ENCODE measurements at regions not wholly inside any gene's neighbourhood (a gene's known extent, or its start where the extent isn't known, plus 50 kb on each side); places are given as distances from the start of the nearest gene placed in this dataset.
A peak's percentile ranks its signal among the peaks of the same experiment; 100 is the strongest.

- DNase-seq = no peak
These were observed 194.6 kb downstream of the NRIP1 start for GRCh38 chr21:14869984-14870852.

GRCh38 chr21:14866859-14867765, 197.7 kb downstream of the NRIP1 start:
- DNase-seq = no peak

- DNase-seq = peak; percentile 20
These were observed 200.4 kb downstream of the NRIP1 start for GRCh38 chr21:14864211-14865021.

GRCh38 chr21:14863745-14864210, 201.0 kb downstream of the NRIP1 start:
- DNase-seq = no peak

GRCh38 chr21:14862794-14863720, 201.7 kb downstream of the NRIP1 start:
- DNase-seq = no peak

GRCh38 chr21:14858311-14858710, 206.5 kb downstream of the NRIP1 start:
- DNase-seq = no peak

GRCh38 chr21:14857529-14857928, 207.3 kb downstream of the NRIP1 start:
- no peak for DNase-seq

GRCh38 chr21:14850394-14850793, 214.4 kb downstream of the NRIP1 start:
- no peak for DNase-seq

GRCh38 chr21:14846621-14847020, 218.2 kb downstream of the NRIP1 start:
- DNase-seq = no peak

GRCh38 chr21:14844001-14844400, 220.8 kb downstream of the NRIP1 start:
- DNase-seq = no peak

GRCh38 chr21:14842601-14843000, 222.2 kb downstream of the NRIP1 start:
- no peak for DNase-seq

GRCh38 chr21:14841511-14842472, 223.0 kb downstream of the NRIP1 start:
- DNase-seq = no peak

- no peak for DNase-seq
These were observed 226.4 kb downstream of the NRIP1 start for GRCh38 chr21:14838400-14838799.

- DNase-seq = no peak
These were observed 227.8 kb downstream of the NRIP1 start for GRCh38 chr21:14836950-14837349.

GRCh38 chr21:14833666-14834351, 231.0 kb downstream of the NRIP1 start:
- DNase-seq = no peak

GRCh38 chr21:14833241-14833640, 231.6 kb downstream of the NRIP1 start:
- no peak for DNase-seq

- DNase-seq = no peak
These were observed 234.5 kb downstream of the NRIP1 start for GRCh38 chr21:14830307-14830706.

- DNase-seq = no peak
These were observed 235.1 kb downstream of the NRIP1 start for GRCh38 chr21:14829685-14830084.

GRCh38 chr21:14827468-14827867, 237.3 kb downstream of the NRIP1 start:
- DNase-seq = no peak

- DNase-seq = no peak
These were observed 238.2 kb downstream of the NRIP1 start for GRCh38 chr21:14826630-14827029.
